Panc1 (cell line): ENCODE measurements at regions not wholly inside any gene's neighbourhood (a gene's known extent, or its start where the extent isn't known, plus 50 kb on each side); places are given as distances from the start of the nearest gene placed in this dataset.

Source experiments
- CTCF ChIP-seq: fragments of 450-650 bp; IDR thresholded peaks from 2 replicates; pipeline ENCODE4 v1.5.1; 2017; ENCODE audit warnings: mild to moderate bottlenecking
- POLR2AphosphoS5 ChIP-seq: IDR thresholded peaks from 2 replicates; pipeline ENCODE4 v1.6.1; 2012; ENCODE audit warnings: mild to moderate bottlenecking, low read depth, low read length, moderate library complexity
- REST ChIP-seq, 2 experiments: IDR thresholded peaks; 2 replicates each; pipeline ENCODE4 v1.6.1; 2011 to 2012; ENCODE audit warnings: low read depth in 2 of 2, control low read depth in 1 of 2, low read length in 1 of 2, mild to moderate bottlenecking in 1 of 2, moderate library complexity in 1 of 2; ENCODE audit not compliant: insufficient read depth in 1 of 2
- TCF7L2 ChIP-seq: IDR thresholded peaks from 2 replicates; pipeline ENCODE4 v1.6.1; 2011; ENCODE audit warnings: mild to moderate bottlenecking, low read depth, low read length, inconsistent platforms

- TF ChIP-seq REST (IDR thresholded peaks at IDR 0.05; ENCODE audit: insufficient read depth in 1 of 2, low read depth in 2 of 2, low read length in 1 of 2) (no peak), CTCF (no peak), TCF7L2 (no peak), POLR2AphosphoS5 (no peak)
Measured at GRCh38 chr1:36620142-36620541, 137.4 kb upstream of the CSF3R start.
